Superior temporal gyrus (tissue), 1 donor: ENCODE measurements at regions not wholly inside any gene's neighbourhood (a gene's known extent, or its start where the extent isn't known, plus 50 kb on each side); places are given as distances from the start of the nearest gene placed in this dataset.
A peak's percentile ranks its signal among the peaks of the same experiment; 100 is the strongest.

Experiments
- DNase-seq: peaks from one replicate; pipeline ENCODE4 v3.0.0-alpha.2; 2016; ENCODE audit errors: extremely low spot score

DNA sequence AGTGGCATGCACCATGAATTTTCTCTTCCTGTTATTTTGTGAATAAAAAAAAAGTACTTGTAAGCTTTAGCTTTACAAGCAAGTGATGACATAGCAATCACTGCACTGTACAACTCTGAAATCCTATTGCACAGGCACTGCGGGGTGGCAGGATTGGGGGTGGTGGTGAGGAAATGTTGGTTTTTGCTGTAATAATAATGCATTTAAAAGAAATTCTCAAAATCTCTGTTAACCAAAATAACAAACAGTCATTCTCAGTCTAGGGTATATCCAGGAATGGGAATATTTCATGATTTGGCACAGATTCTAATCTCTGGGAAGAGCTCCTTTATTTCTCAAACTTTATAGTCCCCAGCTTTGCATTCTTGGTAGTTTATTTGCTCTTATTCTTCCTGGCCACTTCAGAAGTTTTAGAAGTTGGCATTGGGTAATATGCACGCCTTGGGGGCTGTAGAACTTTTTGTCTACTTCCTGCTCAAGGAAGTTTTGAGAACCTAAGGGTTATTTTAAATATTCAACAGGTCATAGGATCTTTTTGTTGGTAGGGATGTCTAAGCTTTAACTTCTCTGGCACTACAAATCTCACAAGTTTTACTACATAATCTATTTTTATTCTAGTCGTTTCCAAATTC, 353.0 kb upstream of the KLF12 start:
- DNase-seq: no peak

DNA sequence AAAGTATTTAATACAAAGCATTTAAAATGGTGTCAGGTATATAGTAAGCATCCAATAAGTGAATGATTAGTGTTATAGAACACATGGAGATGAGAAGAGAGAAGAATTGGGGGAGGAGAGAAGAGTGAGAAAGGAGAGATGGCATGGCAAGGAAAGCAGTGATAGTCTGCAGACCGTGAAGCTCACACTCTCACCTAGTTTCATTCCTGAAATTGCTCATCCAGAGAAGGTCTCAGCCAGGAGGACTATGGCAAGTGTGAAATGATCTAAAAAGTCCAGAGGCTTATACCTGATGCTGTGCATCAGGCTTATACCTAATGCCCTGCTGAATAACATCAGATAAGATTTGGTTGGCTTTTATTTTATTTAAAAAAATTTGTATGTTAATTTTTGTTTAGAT, 351.6 kb upstream of the KLF12 start:
- DNase-seq: no peak

DNA sequence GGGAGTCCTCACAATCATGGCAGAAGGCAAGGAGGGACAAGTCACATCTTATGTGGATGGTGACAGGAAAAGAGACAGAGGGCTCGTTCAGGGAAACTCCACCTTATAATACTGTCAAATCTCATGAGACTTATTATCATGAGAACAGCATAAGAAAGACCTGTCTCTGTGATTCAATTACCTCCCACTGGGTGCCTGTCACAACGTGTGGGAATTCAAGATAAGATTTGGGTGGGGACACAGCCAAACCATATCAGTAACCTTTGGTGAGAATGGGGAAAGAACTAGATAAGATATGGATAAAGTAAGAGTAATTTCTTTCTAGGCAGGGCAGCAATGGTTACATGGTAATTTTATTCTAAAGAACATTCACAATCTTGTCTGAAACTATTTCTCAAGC, 344.9 kb upstream of the KLF12 start:
- no peak for DNase-seq

DNA sequence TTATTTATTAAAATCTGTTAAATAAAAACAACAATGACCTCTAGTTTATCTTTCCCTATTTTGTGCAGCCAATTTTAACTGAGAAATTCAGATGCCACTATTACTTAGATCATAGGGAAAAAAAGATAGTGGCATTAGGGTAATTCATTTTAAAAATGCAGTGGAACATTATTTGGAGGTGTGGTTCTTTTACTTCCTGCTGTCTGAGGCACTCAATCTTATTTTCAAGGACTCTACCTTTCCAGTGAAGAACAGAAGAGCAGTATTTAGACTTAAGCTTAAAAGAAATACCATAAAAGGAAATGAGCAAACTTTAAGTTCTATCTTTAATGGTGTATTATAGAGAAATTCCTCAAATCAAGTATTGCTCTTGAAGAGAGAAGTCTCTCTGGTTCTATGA, 342.6 kb upstream of the KLF12 start:
- no peak for DNase-seq

DNA sequence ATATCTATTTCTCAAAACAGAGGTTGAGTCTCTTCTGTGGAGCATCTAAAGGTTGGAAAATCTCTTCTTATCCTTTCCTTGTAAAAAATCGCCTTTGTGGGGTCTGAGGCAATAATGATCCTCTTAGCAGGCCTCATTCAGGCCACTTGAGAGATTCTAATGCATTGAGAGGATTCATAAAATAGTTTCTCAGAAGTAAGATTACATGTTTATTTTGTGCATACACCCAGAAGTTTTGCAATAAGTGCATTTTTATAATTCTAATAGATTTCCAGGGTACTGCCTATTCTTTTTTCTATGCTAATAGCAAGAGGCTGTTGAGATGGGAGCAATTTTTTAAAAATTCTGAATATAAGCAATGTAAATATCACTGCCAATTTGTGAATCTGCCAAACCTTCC, 342.2 kb upstream of the KLF12 start:
- no peak for DNase-seq

DNA sequence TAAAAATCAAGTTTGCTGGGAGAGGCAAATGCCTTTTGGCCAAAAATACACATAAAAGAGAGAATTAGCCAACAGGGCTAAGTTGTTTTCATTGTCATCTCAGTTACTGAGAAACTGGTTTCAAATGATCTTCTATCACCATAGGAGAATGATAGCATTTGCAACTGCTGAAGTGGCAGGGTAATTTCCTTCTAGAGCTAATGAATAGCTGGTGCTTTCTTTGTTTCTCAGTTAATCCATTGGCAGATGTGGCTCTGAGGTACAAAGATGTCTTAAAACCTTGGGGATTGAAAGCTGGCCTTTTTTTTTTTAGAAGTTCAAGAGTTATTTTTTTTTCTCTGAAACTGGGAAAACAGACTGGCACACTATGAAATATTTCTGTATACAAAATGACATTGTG, 332.7 kb upstream of the KLF12 start:
- no peak for DNase-seq

DNA sequence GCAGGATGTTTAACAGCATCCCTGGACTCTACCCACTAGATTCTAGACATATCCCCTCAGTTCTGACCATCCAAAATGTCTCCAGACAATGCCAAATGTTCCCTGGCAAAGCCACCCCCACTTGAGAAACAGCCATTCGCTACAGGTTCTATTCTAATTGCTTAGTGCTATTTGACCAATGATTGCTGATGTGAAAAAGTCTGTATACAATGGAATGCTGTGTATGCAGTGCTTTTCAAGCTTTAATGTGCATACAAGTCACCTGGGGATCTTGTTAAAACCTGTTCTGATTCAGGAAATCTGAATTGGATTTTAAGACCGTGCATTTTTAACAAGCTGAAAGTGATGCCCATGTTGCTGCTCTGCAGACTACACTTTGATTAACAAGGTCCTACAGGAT, 331.8 kb upstream of the KLF12 start:
- no peak for DNase-seq

DNA sequence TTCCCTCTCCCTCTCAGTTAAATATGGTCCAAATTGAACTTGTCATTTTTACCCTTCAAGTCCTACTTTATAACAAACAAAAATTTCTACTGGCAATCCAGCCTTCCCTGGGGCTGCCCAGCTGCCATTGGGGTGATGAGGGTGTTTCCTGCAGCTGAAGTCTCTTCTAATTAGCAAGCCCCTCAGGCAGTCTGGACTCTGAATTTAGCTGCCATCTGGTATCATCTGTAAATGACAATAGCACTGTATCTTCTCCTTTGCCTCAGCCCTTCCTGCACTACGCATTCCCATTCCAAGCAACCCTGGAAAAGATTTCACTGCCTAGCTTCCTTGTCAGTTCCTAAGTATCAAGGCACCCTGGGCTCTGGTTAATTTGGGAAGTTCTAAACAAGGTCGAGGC, 331.1 kb upstream of the KLF12 start:
- DNase-seq: no peak

DNA sequence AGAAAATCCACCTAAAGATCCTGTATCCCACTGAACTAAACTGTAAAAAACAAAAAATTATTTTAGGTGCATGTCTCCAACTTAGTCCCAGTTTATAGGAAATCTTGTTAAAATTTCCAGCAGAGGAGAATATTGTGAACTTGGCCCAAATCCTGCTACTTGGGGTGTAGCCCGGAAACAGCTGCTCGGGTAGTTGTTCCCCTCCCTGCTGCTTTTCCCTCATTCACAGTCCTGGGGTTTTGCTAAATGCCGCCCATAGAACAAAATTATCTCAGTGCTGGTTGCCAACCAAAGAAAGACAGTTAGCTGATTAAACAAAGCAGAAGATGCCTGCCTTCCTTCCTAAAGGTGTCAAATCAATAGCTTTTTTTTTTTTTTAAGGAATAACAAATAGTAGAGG, 330.5 kb upstream of the KLF12 start:
- DNase-seq: peak; percentile 20

DNA sequence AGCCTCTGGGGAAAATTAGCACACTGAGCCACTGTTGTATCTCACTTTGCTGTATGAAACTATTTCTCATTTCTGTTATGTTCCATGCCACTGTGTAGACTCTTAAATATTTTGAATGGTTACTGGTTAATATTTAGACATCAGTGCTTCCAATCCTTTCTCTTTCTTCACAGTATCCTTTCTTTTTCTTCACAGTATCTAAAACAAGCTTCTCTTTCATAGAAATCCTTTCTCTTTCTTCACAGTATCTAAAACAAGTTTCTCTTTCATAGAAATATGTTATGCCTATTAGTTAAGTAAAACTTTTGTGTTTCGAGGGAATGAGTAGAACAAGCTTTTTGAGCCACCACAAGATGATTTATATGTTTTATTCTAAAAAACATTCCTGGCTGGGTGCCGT, 326.8 kb upstream of the KLF12 start:
- no peak for DNase-seq

DNA sequence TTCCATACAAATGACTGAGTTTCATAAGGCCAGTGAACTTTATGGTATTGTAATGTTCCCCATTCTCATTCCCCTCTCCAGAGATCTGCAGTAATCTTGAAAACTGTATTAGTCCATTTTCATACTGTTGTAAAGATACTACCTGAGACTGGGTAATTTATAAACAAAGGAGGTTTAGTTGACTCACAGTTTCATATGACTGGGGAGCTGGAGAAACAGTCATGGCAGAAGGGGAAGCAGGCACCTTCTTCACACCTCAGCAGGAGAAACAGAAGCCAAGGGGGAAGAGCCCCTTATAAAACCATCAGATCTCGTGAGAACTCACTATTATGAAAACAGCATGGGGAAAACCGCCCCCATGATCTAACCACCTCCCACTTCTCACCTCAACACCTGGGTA, 318.7 kb upstream of the KLF12 start:
- DNase-seq: no peak

DNA sequence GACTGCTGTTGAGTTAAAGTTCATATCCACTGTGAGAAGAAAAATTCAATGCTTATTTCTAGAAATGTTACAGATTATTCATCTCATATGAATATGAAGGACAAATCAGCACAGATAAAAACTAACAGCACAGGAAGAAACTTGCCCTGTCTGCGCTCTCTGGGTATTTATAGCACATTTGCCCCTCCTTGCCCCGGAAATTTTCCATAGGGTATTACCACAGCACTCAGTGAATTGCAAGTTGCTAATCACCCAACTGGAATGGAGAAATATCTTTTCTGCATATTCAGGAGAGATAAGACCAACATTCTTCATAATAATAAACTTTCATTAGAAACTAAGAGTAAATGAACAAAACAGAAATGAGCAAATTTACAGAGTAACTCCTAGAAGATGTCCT, 318.0 kb upstream of the KLF12 start:
- DNase-seq: no peak

DNA sequence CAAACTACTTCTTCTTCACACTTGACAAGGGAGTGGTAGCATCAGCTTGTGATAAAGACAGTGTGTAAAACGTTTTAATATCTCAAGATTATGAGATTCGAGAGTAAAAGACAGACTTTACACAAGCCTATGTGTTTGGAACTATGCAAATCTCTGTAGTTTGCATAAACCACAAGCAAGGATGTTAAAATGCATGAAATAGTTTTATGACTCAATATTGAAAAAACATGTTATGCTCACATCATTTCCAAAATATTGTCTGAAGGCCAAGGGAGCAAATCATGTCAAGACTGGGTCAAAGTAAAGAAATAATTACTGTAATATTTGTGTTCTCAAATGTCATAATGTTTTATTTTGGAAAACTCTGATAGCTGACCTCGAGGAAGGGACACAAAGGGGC, 316.8 kb upstream of the KLF12 start:
- DNase-seq: no peak

DNA sequence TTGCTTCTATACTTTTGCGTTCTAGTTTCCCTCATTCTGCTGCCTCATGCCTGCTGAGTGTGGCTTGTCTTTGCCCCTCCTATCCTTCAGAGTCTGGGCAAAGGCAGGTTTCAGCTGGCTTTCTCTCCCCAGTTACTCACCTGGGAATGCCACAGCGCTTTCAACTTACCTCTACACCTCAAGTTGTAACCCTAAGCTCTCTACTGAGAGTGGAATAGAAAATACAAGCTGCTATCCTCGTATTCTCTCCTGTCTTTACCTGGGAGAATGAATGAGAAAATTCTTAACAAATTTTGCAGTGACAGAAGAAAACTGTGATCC, 316.3 kb upstream of the KLF12 start:
- no peak for DNase-seq

DNA sequence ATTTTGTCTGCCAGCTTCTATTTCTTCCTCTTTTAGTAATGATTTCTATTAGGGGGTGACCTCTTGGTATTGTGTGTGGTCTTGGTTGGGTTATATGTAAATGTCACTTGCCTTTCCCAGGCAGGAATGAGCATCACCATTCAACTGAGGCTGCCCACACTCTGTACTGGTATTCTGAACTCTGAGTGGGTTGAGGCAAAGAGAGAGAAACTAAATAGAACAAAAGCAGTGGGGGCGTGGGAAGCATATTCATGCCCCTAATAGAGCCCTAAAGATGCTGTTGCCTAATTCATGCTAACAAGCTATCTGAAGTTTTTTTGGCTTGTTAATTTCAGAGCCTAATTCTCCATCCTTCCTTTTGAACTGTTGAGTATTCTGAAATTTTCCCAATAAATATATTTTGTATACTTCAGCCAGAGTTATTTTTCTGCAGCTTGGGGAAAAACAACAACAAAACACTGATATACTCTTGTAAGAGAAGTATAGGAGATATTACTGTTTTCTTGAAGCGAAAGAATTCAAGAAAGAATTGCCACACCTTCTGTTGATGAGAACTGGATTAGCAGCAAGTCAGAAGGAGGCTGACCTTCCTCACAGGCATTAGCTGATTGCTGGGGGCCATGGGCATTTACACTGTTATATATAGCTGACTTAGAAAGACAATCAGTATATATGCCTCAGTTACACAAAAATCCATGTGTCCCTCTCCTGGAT, 315.8 kb upstream of the KLF12 start:
- no peak for DNase-seq

DNA sequence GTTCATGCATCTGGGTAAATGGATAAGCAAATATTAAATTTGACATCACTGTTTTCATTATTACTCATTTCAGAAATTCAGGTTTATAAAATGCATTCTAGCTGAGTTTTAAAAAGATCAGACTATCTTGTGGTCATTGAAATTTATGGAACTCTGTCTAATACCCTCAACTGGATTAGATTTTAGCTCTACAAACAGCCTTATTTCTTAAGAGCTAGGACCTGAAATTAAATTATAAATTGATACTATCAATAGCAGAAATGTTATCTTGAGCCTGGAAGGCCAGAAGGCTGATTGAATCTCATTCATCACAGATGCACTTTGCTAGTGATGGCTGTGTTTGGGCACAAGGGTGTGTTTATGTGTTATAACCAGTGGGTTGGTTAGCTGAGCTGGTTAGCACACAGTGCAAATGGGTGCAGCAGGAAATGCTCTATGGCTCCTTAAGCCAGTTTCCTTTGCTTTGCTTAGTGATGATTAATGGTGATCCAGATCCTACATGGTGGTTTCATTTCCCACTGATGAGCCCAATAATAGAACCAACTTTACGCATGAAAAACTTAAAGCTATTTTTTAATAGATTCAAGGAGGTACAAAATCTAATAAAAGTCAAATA, 310.8 kb upstream of the KLF12 start:
- DNase-seq: no peak

DNA sequence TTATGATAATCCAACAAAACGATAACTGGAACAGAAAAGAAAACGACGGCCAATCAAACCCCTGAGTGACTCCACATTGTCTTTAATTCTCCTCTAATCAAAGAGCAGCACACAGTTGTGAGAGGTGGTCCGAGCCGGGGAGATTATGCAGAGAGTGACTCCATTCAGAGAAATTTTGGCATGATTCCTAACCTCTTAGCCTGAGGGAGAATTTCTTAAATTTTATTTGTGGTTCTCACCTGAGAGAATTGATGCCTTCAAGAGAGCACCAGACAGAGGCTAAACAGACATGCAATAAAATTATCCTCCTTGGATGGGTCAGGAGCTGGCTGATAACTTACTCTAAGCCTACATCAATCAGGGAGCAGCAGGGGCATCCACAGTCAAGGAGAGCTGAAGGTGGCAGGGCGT, 310.0 kb upstream of the KLF12 start:
- DNase-seq: no peak

DNA sequence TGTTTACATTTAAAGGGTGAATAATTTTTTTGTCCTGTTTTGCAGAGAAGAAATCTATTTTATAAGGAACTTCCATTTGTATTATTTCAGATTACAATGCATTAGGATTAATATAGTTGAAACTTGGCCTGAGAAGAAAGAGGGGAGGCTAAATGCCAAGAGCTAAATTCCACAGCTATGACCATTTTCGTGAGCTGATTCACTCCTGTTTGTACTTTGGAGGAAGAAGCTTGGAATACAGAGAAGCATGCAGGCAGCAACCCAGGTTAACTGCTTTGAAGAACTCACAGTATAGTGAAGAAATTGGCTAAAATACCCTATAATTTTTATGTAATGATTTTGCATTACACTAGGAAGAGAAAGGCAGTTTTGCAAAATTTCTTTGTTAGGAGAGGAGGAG, 309.4 kb upstream of the KLF12 start:
- no peak for DNase-seq

DNA sequence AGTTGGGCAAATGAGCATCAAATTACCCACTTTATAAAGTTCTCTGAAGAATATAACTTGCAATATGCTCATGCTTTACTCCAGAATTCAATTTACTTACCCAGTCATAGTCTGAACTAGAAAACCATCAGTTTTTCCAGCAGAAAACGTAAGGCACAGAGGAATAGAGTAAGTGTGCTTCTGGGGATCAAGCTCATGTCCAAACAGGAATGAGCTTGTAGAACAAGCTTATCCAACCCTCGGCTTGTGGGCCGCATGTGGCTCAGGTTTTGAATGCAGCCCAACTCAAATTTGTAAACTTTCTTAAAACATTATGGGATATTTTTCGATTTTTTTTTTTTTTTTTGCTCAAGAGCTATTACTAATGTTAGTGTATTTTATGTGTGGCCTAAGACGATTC, 308.5 kb upstream of the KLF12 start:
- no peak for DNase-seq

DNA sequence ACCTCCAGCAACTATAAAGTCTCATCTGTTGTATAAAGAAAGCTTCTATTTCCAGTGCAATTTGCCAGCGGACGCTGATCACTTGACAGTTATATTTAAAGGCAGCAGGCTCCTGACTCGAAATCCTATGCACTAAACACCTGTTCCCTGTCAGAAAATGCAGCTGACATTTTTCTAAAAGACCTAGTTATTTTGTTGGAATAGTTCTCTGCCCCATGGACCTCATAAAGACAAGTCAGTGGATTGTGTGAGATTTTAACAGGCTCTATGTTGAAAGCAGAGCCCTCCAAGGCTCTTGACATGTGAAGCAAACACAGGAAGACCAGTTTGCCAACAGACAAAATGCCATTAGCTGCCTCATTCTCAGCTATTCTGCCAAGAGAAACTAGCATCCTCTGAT, 304.7 kb upstream of the KLF12 start:
- no peak for DNase-seq

DNA sequence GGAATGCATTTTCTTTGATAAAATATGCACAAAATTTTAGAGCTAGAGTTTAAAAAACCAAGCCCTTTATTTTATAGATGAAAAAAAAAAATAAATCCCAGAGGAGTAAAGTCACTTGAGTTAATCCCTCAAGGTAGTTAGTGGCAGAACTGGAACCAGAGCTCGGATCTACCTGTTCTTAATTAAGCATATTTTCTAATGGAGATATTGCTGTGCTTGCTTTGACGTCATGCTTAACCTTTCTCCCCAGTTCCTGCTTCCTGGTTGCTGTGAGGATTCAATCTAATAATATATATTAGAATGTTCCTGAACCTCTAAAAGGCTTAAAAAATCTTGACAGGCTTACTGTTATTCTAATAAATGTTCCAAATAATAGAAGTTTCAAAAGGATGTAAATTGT, 300.6 kb upstream of the KLF12 start:
- no peak for DNase-seq

DNA sequence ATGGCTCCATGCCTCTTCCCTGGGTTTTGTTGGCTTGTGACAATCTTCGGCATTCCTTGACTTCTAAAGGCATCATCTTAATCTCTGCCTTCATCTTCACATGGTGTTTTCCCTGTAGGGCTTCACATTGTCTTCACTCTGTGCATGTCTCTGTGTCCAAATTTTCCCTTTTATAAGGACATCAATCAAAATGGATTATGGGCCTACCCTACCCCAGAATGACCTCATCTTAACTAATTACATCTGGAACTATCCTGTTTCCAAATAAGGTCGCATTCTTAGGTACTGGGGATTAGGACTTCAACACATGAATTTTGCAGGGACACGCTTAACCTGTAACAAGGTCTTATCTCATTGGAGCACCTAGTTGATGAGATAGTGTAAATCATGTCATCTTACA, 290.3 kb upstream of the KLF12 start:
- no peak for DNase-seq

DNA sequence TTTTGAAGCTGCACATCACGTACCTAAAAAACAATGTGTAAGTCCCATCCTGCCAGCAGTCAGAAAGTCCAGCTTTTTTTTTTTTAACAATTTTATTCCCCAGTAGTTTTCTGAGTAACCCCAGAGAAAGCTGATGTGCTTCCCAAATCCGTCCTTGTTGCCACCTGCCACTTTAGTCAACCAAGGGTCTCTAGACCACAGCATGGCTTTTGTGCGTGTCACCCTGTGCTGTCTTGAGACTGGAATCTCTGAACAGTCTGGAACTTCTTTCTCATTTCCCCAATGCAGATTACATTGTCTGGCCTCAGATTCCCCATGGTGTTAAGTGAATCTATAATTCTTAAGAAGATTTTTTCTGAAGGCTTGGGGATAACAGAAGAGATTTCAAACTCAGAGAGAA, 289.2 kb upstream of the KLF12 start:
- DNase-seq: no peak

DNA sequence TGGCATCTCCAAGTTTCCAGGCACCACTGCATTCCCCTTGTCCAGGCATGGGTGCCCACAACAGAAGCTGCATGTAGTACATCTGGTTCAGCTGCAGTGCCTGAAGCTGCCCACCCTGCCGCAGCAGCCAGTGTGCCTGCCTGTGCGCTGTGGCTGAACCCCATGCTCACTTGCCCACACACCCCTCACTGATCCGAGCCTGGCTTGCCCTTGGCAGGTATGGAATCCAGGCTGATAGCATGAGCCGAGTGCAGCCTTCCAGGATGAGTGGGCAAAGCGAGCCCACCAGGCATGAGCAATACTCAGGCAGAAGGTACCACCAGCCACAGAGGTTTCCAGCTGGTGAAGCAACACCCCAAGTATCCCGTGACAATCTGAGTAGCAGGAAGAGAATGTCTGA, 280.3 kb upstream of the KLF12 start:
- no peak for DNase-seq
